A549 (cell line): ENCODE measurements at regions not wholly inside any gene's neighbourhood (a gene's known extent, or its start where the extent isn't known, plus 50 kb on each side); places are given as distances from the start of the nearest gene placed in this dataset.

Experiments
- ATAC-seq, 2 experiments: fragments of 200-7000 bp in 1 of 2; fragments of >200 bp in 1 of 2; cut with Nextera tagmentation in 1 of 2; cut with Tn5 transposase in 1 of 2; 3 replicates each; pipeline versions ENCODE4 v1.8.0 to v1.9.1; 2018 to 2020; ENCODE audit warnings: mild to moderate bottlenecking in 1 of 2, moderate library complexity in 1 of 2
- CTCF ChIA-PET: fragments of 300-600 bp; sonication (Branson Sonifier 250); formaldehyde crosslinking; extraction: SDS; loops from one replicate; lab custom pipeline; 2021; ENCODE audit warnings: antibody characterized with exemption, inconsistent platforms; lab: Yijun Ruan, JAX
- POLR2A ChIA-PET: fragments of 350-600 bp; formaldehyde crosslinking; extraction: SDS; loops from one replicate; lab custom pipeline; 2021; ENCODE audit warnings: antibody characterized with exemption, inconsistent platforms; lab: Yijun Ruan, JAX
- DNase-seq, 2 experiments: peaks; one replicate each; pipeline versions ENCODE4 v3.0.0 to v3.0.0-alpha.2; 2011 to 2016; ENCODE audit warnings: low read depth in 1 of 2, low spot score in 1 of 2
- FAIRE-seq: peaks from 2 replicates; lab custom pipeline; 2011; peaks lifted over from hg19 to GRCh38; lab: Jason Lieb, UNC
- H3K27ac ChIP-seq, 2 experiments: fragments of >200 bp; sonication (Bioruptor Twin); formaldehyde crosslinking; 3 replicates each; pipeline ENCODE4 v1.5.1; 2016 to 2017
- H3K4me1 ChIP-seq: fragments of >200 bp; sonication (Bioruptor Twin); formaldehyde crosslinking; 3 replicates; pipeline ENCODE4 v1.6.1; 2016
- H3K4me2 ChIP-seq: fragments of >200 bp; sonication (Bioruptor Twin); formaldehyde crosslinking; 3 replicates; pipeline ENCODE4 v1.6.1; 2016
- H3K4me3 ChIP-seq: fragments of >200 bp; sonication (Bioruptor Twin); formaldehyde crosslinking; 3 replicates; pipeline ENCODE4 v1.5.1; 2016
- H3K9me3 ChIP-seq: fragments of >200 bp; sonication (Bioruptor Twin); formaldehyde crosslinking; 3 replicates; pipeline ENCODE4 v1.6.1; 2016
- BHLHE40 ChIP-seq: IDR thresholded peaks from 2 replicates; pipeline ENCODE4 v1.6.1; 2012; ENCODE audit warnings: low read depth, low read length, inconsistent platforms
- CBX2 ChIP-seq: fragments of 200-600 bp; sonication (generic); IDR thresholded peaks from 2 replicates; pipeline ENCODE4 v1.6.1; 2016; ENCODE audit warnings: low read depth, mild to moderate bottlenecking, borderline replicate concordance
- CHD4 ChIP-seq: fragments of 200-600 bp; sonication (generic); IDR thresholded peaks from 2 replicates; pipeline ENCODE4 v1.6.1; 2016; ENCODE audit warnings: antibody characterized with exemption, mild to moderate bottlenecking, borderline replicate concordance
- EHF ChIP-seq: fragments of 250-450 bp; sonication (Bioruptor Pico); IDR thresholded peaks from 2 replicates; pipeline ENCODE4 v1.5.0; 2020; ENCODE audit warnings: mild to moderate bottlenecking
- FOSL2 ChIP-seq, 2 experiments: fragments of 450-650 bp in 1 of 2; fragments of >200 bp in 1 of 2; sonication (Bioruptor Twin) in 1 of 2; formaldehyde crosslinking; IDR thresholded peaks; 2 replicates each; pipeline versions ENCODE4 v1.5.0 to v1.6.1; 2016 to 2020; ENCODE audit warnings: mild to moderate bottlenecking in 1 of 2, moderate library complexity in 1 of 2
- FOXS1 ChIP-seq: fragments of 250-450 bp; sonication (Bioruptor Pico); IDR thresholded peaks from 2 replicates; pipeline ENCODE4 v1.5.0; 2020; ENCODE audit warnings: mild to moderate bottlenecking, moderate library complexity
- JUN ChIP-seq, 2 experiments: fragments of >200 bp; sonication (Bioruptor Twin); formaldehyde crosslinking; IDR thresholded peaks; 2 replicates in 1 of 2; 3 replicates in 1 of 2; pipeline ENCODE4 v1.6.1; 2016 to 2017
- KDM1A ChIP-seq: fragments of 200-600 bp; sonication (generic); IDR thresholded peaks from 2 replicates; pipeline ENCODE4 v1.6.1; 2016; ENCODE audit warnings: low read depth, mild to moderate bottlenecking
- MAFK ChIP-seq: fragments of 450-650 bp; IDR thresholded peaks from 2 replicates; pipeline ENCODE4 v1.6.1; 2014; ENCODE audit not compliant: partially characterized antibody
- MYC ChIP-seq: IDR thresholded peaks from 2 replicates; pipeline ENCODE4 v1.6.1; 2012; ENCODE audit warnings: mild to moderate bottlenecking, inconsistent platforms, low read length, improper control_type of control experiment, borderline replicate concordance
- NR3C1 ChIP-seq: fragments of >200 bp; sonication (Bioruptor Twin); formaldehyde crosslinking; IDR thresholded peaks from 3 replicates; pipeline ENCODE4 v1.6.1; 2017
- POLR2AphosphoS2 ChIP-seq: conservative IDR thresholded peaks from 2 replicates; pipeline ENCODE4 v1.6.1; 2012; ENCODE audit warnings: low read length, improper control_type of control experiment, inconsistent platforms
- RARB ChIP-seq: fragments of 250-450 bp; sonication (Bioruptor Pico); IDR thresholded peaks from 2 replicates; pipeline ENCODE4 v1.8.0; 2021; ENCODE audit warnings: mild to moderate bottlenecking, moderate library complexity
- RFX5 ChIP-seq: fragments of 450-650 bp; IDR thresholded peaks from 2 replicates; pipeline ENCODE4 v1.7.1; 2014; ENCODE audit warnings: antibody characterized with exemption, mild to moderate bottlenecking, moderate library complexity
- RNF2 ChIP-seq: fragments of 200-600 bp; sonication (generic); IDR thresholded peaks from 2 replicates; pipeline ENCODE4 v1.6.1; 2016; ENCODE audit warnings: low read depth, mild to moderate bottlenecking, antibody characterized with exemption, moderate library complexity, borderline replicate concordance
- TP53 ChIP-seq: fragments of 250-450 bp; sonication (Bioruptor Pico); IDR thresholded peaks from 2 replicates; pipeline ENCODE4 v1.5.0; 2021; ENCODE audit warnings: mild to moderate bottlenecking, moderate library complexity
- ZC3H11A ChIP-seq: fragments of 450-650 bp; IDR thresholded peaks from 2 replicates; pipeline ENCODE4 v1.6.1; 2014; ENCODE audit warnings: antibody characterized with exemption, mild to moderate bottlenecking
- ZNF302 ChIP-seq: fragments of 250-450 bp; sonication (Bioruptor Pico); IDR thresholded peaks from 2 replicates; pipeline ENCODE4 v1.9.0; 2021; ENCODE audit warnings: inconsistent platforms, mild to moderate bottlenecking, moderate library complexity
- ZSCAN20 ChIP-seq: fragments of 250-450 bp; sonication (Bioruptor Pico); IDR thresholded peaks from 2 replicates; pipeline ENCODE4 v1.8.0; 2022; ENCODE audit warnings: mild to moderate bottlenecking, moderate library complexity
- WGBS: methylation state at CpG from one replicate; pipeline ENCODE4 v1.1.6; 2017; ENCODE audit errors: missing lambda C conversion rate; 5-methylcytosine and 5-hydroxymethylcytosine counted together
- TF ChIP-seq, protein P1 (sequence below): IDR thresholded peaks from 2 replicates; pipeline ENCODE4 v1.6.1; 2012
- TF ChIP-seq, protein P2 (sequence below): IDR thresholded peaks from 2 replicates; pipeline ENCODE4 v1.6.1; 2012
- TF ChIP-seq, protein P3 (sequence below): fragments of >200 bp; sonication (Bioruptor Twin); formaldehyde crosslinking; IDR thresholded peaks from 2 replicates; pipeline ENCODE4 v1.6.1; 2016
- TF ChIP-seq, protein P4 (sequence below): fragments of 250-450 bp; sonication (Bioruptor Pico); IDR thresholded peaks from 2 replicates; pipeline ENCODE4 v1.5.0; 2021; ENCODE audit warnings: mild to moderate bottlenecking, moderate library complexity, borderline replicate concordance
- TF ChIP-seq, protein P5 (sequence below): fragments of >200 bp; sonication (Bioruptor Twin); formaldehyde crosslinking; IDR thresholded peaks from 3 replicates; pipeline ENCODE4 v1.5.1; 2016

DNA sequence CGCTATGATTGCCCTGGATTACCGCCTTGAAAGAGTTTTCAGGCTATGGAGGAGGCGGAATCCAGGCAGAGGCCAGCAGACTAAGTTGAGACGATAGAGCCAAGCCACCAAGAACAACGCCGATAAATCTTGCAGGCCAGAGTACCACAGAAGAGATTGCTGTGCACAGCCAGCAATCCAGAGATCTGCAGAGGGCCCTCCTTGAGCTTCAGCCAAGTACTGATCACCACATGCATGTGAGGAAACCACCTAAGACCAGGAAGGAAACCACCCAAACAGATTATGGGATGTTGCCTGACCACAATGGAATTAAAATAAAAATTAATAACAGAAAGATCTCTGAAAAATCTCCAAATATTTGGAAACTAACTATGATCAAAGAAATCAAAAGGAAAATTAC lies 74.9 kb downstream of the GCNT4 start:
- POLR2A ChIA-PET = no interaction called here
- Histone ChIP-seq H3K4me3 (no peak overlapping the region), H3K9me3 (peaks cover 4% of the 10 kb centered on the region; the same call in 1 of the 3 replicates), H3K4me2 (no peak overlapping the region), H3K27ac (no peak overlapping the region), H3K4me1 (no peaks in the 10 kb centered on the region)
- CTCF ChIA-PET = no interaction called here
- TF ChIP-seq NR3C1 = no peak
- no peak for TF ChIP-seq KDM1A
- no peak for TF ChIP-seq ZNF302 (CRISPR knock-in tag)
- TF ChIP-seq CBX2 = no peak
- TF ChIP-seq MAFK = no peak
- TF ChIP-seq, protein P1, sequence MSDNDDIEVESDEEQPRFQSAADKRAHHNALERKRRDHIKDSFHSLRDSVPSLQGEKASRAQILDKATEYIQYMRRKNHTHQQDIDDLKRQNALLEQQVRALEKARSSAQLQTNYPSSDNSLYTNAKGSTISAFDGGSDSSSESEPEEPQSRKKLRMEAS = no peak
- no peak for TF ChIP-seq ZSCAN20
- TF ChIP-seq, protein P2, sequence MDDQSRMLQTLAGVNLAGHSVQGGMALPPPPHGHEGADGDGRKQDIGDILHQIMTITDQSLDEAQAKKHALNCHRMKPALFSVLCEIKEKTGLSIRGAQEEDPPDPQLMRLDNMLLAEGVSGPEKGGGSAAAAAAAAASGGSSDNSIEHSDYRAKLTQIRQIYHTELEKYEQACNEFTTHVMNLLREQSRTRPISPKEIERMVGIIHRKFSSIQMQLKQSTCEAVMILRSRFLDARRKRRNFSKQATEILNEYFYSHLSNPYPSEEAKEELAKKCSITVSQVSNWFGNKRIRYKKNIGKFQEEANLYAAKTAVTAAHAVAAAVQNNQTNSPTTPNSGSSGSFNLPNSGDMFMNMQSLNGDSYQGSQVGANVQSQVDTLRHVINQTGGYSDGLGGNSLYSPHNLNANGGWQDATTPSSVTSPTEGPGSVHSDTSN = no peak
- TF ChIP-seq, protein P3, sequence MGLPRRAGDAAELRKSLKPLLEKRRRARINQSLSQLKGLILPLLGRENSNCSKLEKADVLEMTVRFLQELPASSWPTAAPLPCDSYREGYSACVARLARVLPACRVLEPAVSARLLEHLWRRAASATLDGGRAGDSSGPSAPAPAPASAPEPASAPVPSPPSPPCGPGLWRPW = no peak
- TF ChIP-seq RNF2 = no peak
- no peak for TF ChIP-seq BHLHE40
- no peak for TF ChIP-seq FOXS1 (CRISPR knock-in tag)
- no peak for TF ChIP-seq RFX5
- no peak for TF ChIP-seq FOSL2 (IDR thresholded peaks at IDR 0.05)
- TF ChIP-seq FOSL2 (CRISPR knock-in tag; IDR thresholded peaks at IDR 0.05) = no peak
- no peak for TF ChIP-seq MYC
- no peak for TF ChIP-seq POLR2AphosphoS2
- TF ChIP-seq, protein P4, sequence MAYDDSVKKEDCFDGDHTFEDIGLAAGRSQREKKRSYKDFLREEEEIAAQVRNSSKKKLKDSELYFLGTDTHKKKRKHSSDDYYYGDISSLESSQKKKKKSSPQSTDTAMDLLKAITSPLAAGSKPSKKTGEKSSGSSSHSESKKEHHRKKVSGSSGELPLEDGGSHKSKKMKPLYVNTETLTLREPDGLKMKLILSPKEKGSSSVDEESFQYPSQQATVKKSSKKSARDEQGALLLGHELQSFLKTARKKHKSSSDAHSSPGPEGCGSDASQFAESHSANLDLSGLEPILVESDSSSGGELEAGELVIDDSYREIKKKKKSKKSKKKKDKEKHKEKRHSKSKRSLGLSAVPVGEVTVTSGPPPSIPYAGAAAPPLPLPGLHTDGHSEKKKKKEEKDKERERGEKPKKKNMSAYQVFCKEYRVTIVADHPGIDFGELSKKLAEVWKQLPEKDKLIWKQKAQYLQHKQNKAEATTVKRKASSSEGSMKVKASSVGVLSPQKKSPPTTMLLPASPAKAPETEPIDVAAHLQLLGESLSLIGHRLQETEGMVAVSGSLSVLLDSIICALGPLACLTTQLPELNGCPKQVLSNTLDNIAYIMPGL = no peak
- TF ChIP-seq ZC3H11A = no peak
- TF ChIP-seq TP53 = no peak
- 66% methylated on average over 6 of the region's 6 CpGs for WGBS
- DNase-seq (no peak), ATAC-seq (no peak), FAIRE-seq (no peak)

DNA sequence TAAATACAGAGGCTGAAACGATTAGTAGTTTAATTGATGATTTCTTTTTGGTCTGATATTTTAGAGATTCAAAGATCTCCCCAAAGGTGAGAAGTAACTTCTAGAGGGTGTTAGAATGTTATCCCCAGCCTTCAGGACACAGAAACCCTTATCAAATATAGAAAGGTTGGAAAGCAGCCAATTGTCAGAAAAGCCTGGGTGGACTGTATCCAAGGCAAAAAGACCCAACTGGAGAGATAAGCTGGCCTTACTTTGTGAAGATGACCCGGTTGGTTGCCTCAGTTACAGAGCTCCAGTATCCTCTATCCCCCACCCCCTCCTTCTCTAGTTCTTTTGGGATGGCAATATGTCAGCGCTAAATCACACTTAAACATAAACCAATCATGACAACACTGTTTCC lies 75.7 kb downstream of the GCNT4 start:
- FAIRE-seq (no peak), DNase-seq (no peak), ATAC-seq (no peak)
- TF ChIP-seq ZC3H11A (no peak), CHD4 (no peak), EHF (CRISPR knock-in tag) (no peak), MYC (no peak), JUN (IDR thresholded peaks at IDR 0.05) (no peak), RARB (no peak)
- TF ChIP-seq, protein P5, sequence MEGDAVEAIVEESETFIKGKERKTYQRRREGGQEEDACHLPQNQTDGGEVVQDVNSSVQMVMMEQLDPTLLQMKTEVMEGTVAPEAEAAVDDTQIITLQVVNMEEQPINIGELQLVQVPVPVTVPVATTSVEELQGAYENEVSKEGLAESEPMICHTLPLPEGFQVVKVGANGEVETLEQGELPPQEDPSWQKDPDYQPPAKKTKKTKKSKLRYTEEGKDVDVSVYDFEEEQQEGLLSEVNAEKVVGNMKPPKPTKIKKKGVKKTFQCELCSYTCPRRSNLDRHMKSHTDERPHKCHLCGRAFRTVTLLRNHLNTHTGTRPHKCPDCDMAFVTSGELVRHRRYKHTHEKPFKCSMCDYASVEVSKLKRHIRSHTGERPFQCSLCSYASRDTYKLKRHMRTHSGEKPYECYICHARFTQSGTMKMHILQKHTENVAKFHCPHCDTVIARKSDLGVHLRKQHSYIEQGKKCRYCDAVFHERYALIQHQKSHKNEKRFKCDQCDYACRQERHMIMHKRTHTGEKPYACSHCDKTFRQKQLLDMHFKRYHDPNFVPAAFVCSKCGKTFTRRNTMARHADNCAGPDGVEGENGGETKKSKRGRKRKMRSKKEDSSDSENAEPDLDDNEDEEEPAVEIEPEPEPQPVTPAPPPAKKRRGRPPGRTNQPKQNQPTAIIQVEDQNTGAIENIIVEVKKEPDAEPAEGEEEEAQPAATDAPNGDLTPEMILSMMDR = no peak
- 57% methylated on average over 3 of the region's 3 CpGs for WGBS
- POLR2A ChIA-PET = no interaction called here
- H3K4me2 ChIP-seq = no peak overlapping the region
- H3K4me1 ChIP-seq = no peaks in the 10 kb centered on the region
- H3K4me3 ChIP-seq = no peak overlapping the region
- no peak overlapping the region for H3K27ac ChIP-seq
- CTCF ChIA-PET = no interaction called here
- H3K9me3 ChIP-seq = peaks cover 4% of the 10 kb centered on the region; the same call in 1 of the 3 replicates
